ENCODE measurements at regions not wholly inside any gene's neighbourhood (a gene's known extent, or its start where the extent isn't known, plus 50 kb on each side); places are given as distances from the start of the nearest gene placed in this dataset.

DNA sequence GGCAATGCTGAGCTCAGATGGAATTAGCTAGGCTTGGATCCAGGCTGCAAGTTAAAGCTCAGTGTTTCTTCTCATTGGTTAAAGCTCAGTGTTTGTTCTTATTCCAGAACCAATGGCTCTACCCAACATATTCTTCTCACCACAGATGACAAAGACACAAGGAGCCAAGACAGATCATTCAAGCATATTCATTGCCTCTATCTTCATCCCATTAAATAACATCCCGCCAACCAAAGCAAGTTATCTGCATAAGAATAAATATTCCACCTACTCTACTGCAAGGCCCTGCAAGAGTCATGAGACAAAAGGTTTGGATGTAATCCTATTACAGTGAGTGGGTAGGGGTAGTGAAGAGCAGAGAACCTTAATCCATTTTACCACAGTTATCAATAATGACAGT, 766.5 kb downstream of the C4orf33 start:
- H3K4me1 ChIP-seq = no peaks in the 10 kb centered on the region
- intact Hi-C loops (cut with DNase I) = no loop called here
- H3K36me3 ChIP-seq = no peaks in the 10 kb centered on the region
- 57% methylated on average over 1 of the region's 1 CpG; no CpG with 5 or more reads in 1 of the 2 donors for WGBS, 2 donors
- H3K27ac ChIP-seq = no peak overlapping the region
- TF ChIP-seq, protein P1, sequence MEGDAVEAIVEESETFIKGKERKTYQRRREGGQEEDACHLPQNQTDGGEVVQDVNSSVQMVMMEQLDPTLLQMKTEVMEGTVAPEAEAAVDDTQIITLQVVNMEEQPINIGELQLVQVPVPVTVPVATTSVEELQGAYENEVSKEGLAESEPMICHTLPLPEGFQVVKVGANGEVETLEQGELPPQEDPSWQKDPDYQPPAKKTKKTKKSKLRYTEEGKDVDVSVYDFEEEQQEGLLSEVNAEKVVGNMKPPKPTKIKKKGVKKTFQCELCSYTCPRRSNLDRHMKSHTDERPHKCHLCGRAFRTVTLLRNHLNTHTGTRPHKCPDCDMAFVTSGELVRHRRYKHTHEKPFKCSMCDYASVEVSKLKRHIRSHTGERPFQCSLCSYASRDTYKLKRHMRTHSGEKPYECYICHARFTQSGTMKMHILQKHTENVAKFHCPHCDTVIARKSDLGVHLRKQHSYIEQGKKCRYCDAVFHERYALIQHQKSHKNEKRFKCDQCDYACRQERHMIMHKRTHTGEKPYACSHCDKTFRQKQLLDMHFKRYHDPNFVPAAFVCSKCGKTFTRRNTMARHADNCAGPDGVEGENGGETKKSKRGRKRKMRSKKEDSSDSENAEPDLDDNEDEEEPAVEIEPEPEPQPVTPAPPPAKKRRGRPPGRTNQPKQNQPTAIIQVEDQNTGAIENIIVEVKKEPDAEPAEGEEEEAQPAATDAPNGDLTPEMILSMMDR (IDR thresholded peaks at IDR 0.05) = no peak
- no peak for TF ChIP-seq POLR2A (IDR thresholded peaks at IDR 0.05)
- H3K27me3 ChIP-seq = no peaks in the 10 kb centered on the region
- no peak overlapping the region for H3K4me3 ChIP-seq
- H3K9me3 ChIP-seq = no peaks in the 10 kb centered on the region
- no peak for DNase-seq

DNA sequence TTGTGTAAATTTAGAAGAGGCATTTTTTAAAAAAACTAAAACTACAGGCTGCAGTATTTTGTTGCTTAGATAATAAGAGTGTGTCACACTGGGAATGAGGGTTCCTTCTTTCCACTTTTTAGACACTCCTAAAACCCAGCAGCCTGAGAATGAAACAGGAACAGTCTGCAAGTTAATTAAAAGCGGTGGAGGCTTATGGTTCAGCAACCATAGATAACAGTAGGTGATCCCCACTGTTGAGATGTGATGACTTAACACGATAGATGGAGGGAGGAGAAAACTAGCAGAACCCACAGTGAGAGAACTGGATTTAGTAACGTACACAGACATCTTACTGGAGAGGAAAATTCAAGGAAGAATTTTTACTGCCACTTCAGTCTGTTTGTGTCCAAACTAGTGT, 767.3 kb downstream of the C4orf33 start:
- intact Hi-C loops (cut with DNase I) = no loop called here
- H3K4me3 ChIP-seq = no peak overlapping the region
- H3K36me3 ChIP-seq = no peaks in the 10 kb centered on the region
- no peak for TF ChIP-seq POLR2A (IDR thresholded peaks at IDR 0.05)
- TF ChIP-seq, protein P1 (IDR thresholded peaks at IDR 0.05) = no peak
- no peaks in the 10 kb centered on the region for H3K9me3 ChIP-seq
- H3K27me3 ChIP-seq = no peaks in the 10 kb centered on the region
- WGBS, 2 donors = 58 to 81% methylated on average over 3 of the region's 3 CpGs
- H3K4me1 ChIP-seq = no peaks in the 10 kb centered on the region
- no peak overlapping the region for H3K27ac ChIP-seq
- no peak for DNase-seq

DNA sequence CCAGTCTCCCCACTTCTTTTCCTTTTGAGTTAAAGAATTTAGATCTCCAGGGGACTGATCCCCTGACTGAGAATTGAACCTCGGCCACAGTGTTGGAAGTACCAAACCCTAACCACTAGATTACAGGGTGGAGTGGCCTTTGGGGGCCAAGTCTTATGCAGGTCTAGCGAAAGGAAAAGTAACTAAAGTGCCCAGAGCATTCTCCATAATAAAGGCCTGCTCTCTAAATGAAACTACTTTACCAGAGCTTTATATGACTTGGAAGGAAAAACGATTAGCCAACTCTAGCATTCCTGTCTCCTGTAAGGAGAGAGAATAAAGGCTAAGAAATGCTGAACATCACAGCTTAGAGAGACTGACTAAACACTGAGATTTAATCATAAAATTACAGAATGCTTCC, 788.0 kb downstream of the C4orf33 start:
- H3K4me3 ChIP-seq = no peak overlapping the region
- no peak for DNase-seq
- H3K9me3 ChIP-seq = no peaks in the 10 kb centered on the region
- TF ChIP-seq, protein P1 (IDR thresholded peaks at IDR 0.05) = no peak
- TF ChIP-seq POLR2A (IDR thresholded peaks at IDR 0.05) = no peak
- H3K27ac ChIP-seq = no peak overlapping the region
- H3K27me3 ChIP-seq = no peaks in the 10 kb centered on the region
- no peaks in the 10 kb centered on the region for H3K4me1 ChIP-seq
- 53 to 61% methylated on average over 3 of the region's 3 CpGs for WGBS, 2 donors
- intact Hi-C loops (cut with DNase I) = no loop called here
- no peaks in the 10 kb centered on the region for H3K36me3 ChIP-seq

DNA sequence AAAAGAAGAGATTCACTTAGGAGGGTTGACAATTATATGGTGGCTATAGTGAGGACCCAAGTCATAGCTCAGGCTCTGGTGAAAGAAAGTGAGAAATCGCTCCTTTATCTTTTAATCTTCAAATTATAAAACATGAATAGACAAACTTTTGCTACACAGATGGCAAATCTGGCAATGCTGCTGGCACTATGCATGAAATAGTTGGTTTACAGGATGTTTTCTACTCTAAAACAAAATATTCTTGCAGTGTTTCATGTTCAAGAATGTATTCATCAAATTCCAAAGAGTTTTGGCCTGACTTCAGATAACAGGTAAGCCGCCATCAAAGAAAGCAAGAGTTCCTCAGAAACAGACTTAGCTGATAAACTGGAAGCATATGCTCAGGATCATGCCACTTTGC, 801.2 kb downstream of the C4orf33 start:
- H3K4me1 ChIP-seq = no peaks in the 10 kb centered on the region

DNA sequence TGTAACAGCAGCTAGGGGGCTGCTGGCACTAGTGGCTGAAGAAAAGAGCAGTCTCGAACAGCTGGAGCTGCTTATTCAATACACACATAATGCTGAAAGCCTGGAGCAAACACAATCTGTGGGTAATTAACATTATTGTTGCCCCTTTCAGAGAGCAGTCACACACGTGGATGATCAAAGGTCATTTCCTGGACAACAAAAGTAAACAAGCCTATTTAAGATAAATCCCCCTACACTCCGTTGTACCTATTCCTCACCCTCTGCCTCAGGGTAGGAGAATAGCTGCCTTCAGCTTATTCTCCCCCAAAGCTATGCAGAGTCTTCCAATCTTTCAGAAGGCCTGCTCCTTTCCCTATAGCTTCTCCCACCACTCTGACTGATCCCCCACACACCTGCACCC, 803.9 kb downstream of the C4orf33 start:
- H3K27me3 ChIP-seq = no peaks in the 10 kb centered on the region
- TF ChIP-seq, protein P1 (IDR thresholded peaks at IDR 0.05) = no peak
- no peak for TF ChIP-seq POLR2A (IDR thresholded peaks at IDR 0.05)
- H3K36me3 ChIP-seq = no peaks in the 10 kb centered on the region
- H3K4me3 ChIP-seq = no peak overlapping the region
- intact Hi-C loops (cut with DNase I) = no loop called here
- WGBS, 2 donors = 23 to 51% methylated on average over 3 of the region's 3 CpGs
- no peaks in the 10 kb centered on the region for H3K4me1 ChIP-seq
- H3K27ac ChIP-seq = no peak overlapping the region
- no peaks in the 10 kb centered on the region for H3K9me3 ChIP-seq
- no peak for DNase-seq

More for the DNA sequence above, 801.2 kb downstream of the C4orf33 start:
- 55 to 74% methylated on average over 2 of the region's 2 CpGs for WGBS, 2 donors
- intact Hi-C loops (cut with DNase I) = no loop called here
- Histone ChIP-seq H3K36me3 (no peaks in the 10 kb centered on the region), H3K27me3 (no peaks in the 10 kb centered on the region), H3K9me3 (no peaks in the 10 kb centered on the region), H3K4me3 (no peak overlapping the region), H3K27ac (no peak overlapping the region)
- no peak for DNase-seq
- no peak for TF ChIP-seq POLR2A (IDR thresholded peaks at IDR 0.05)
- TF ChIP-seq, protein P1 (IDR thresholded peaks at IDR 0.05) = no peak
